HG03558 (cell line): ENCODE measurements at regions not wholly inside any gene's neighbourhood (a gene's known extent, or its start where the extent isn't known, plus 50 kb on each side); places are given as distances from the start of the nearest gene placed in this dataset.
"Not testable (repeated sequence)": the region's sequence is repeated elsewhere in the genome, so short reads cannot be mapped to it uniquely, and the experiment has no call there.

ENCODE experiments used
- ATAC-seq: cut with Tn5 transposase; IDR thresholded peaks from one replicate; pipeline ENCODE4 v1.9.1; 2021; ENCODE audit warnings: moderate number of reproducible peaks; ENCODE audit not compliant: unreplicated experiment; ENCODE audit errors: extremely low read depth

- no peak for ATAC-seq
Measured at GRCh38 chr15:62488387-62488786, 323.3 kb upstream of the C2CD4B start.

GRCh38 chr15:62491642-62492041 lies 326.6 kb upstream of the C2CD4B start:
- ATAC-seq: no peak

- no peak for ATAC-seq
Measured at GRCh38 chr15:62492900-62493299, 327.8 kb upstream of the C2CD4B start.

- ATAC-seq: no peak
Measured at GRCh38 chr15:62494197-62494596, 329.1 kb upstream of the C2CD4B start.

GRCh38 chr15:62495670-62496614 lies 330.9 kb upstream of the C2CD4B start:
- ATAC-seq: no peak

GRCh38 chr15:62497356-62497755 lies 332.3 kb upstream of the C2CD4B start:
- no peak for ATAC-seq

- no peak for ATAC-seq
Measured at GRCh38 chr15:62498278-62498677, 333.2 kb upstream of the C2CD4B start.

GRCh38 chr15:62498712-62499111 lies 333.6 kb upstream of the C2CD4B start:
- no peak for ATAC-seq

- ATAC-seq: no peak
Measured at GRCh38 chr15:62500325-62500724, 335.2 kb upstream of the C2CD4B start.

GRCh38 chr15:62502451-62502850 lies 337.4 kb upstream of the C2CD4B start:
- ATAC-seq: no peak

GRCh38 chr15:62503451-62503850 lies 338.4 kb upstream of the C2CD4B start:
- no peak for ATAC-seq

- ATAC-seq: no peak
Measured at GRCh38 chr15:62505762-62506161, 340.7 kb upstream of the C2CD4B start.

GRCh38 chr15:62506217-62506805 lies 341.2 kb upstream of the C2CD4B start:
- no peak for ATAC-seq

GRCh38 chr15:62509395-62509958 lies 344.4 kb upstream of the C2CD4B start:
- no peak for ATAC-seq

- no peak for ATAC-seq
Measured at GRCh38 chr15:62510791-62511190, 345.7 kb upstream of the C2CD4B start.

GRCh38 chr15:62512904-62513303 lies 347.8 kb upstream of the C2CD4B start:
- ATAC-seq: no peak

- no peak for ATAC-seq
Measured at GRCh38 chr15:62513893-62514292, 348.8 kb upstream of the C2CD4B start.

- ATAC-seq: no peak
Measured at GRCh38 chr15:62515696-62516395, 350.8 kb upstream of the C2CD4B start.

- ATAC-seq: no peak
Measured at GRCh38 chr15:62517541-62517940, 352.5 kb upstream of the C2CD4B start.

GRCh38 chr15:62518666-62519065 lies 353.6 kb upstream of the C2CD4B start:
- not testable (repeated sequence) for ATAC-seq

GRCh38 chr15:62519900-62520299 lies 354.8 kb upstream of the C2CD4B start:
- no peak for ATAC-seq
